Common myeloid progenitor, CD34-positive (primary cell): ENCODE measurements at regions not wholly inside any gene's neighbourhood (a gene's known extent, or its start where the extent isn't known, plus 50 kb on each side); places are given as distances from the start of the nearest gene placed in this dataset.

ENCODE experiments used
- CTCF ChIA-PET: fragments of 350-600 bp; sonication (Branson Sonifier 250); formaldehyde crosslinking; loops from one replicate; lab custom pipeline; 2021; ENCODE audit warnings: antibody characterized with exemption; lab: Charles Lee
- POLR2A ChIA-PET: fragments of 350-600 bp; sonication (Branson Sonifier 250); formaldehyde crosslinking; loops from one replicate; lab custom pipeline; 2021; ENCODE audit warnings: antibody characterized with exemption; lab: Charles Lee
- DNase-seq, 3 donors: peaks; one replicate each; pipeline versions ENCODE4 v3.0.0 to v3.0.0-alpha.2; 2013
- H3K27ac ChIP-seq, 2 experiments: 1 replicate in 1 of 2; 2 replicates in 1 of 2; pipeline ENCODE4 v1.7.0; 2013; ENCODE audit warnings: inconsistent platforms in 2 of 2, low read length in 2 of 2, mild to moderate bottlenecking in 2 of 2, low read depth in 1 of 2, moderate library complexity in 1 of 2; ENCODE audit not compliant: severe bottlenecking in 2 of 2, insufficient read depth in 1 of 2, poor library complexity in 1 of 2
- H3K27me3 ChIP-seq, 5 experiments: replicated peaks in 2 of 5; 1 replicate in 3 of 5; 2 replicates in 2 of 5; pipeline versions ENCODE4 v1.6.1 to v1.7.0; 2013; ENCODE audit warnings: low read length in 4 of 5, mild to moderate bottlenecking in 2 of 5, moderate library complexity in 2 of 5, inconsistent platforms in 1 of 5; ENCODE audit not compliant: insufficient read depth in 5 of 5, control insufficient read depth in 4 of 5
- H3K36me3 ChIP-seq, 4 experiments: 1 replicate in 2 of 4; 2 replicates in 2 of 4; pipeline versions ENCODE4 v1.6.1 to v1.7.0; 2013; ENCODE audit warnings: low read length in 3 of 4, control low read depth in 1 of 4, mild to moderate bottlenecking in 1 of 4; ENCODE audit not compliant: control insufficient read depth in 4 of 4, insufficient read depth in 4 of 4
- H3K4me1 ChIP-seq, 4 experiments: 1 replicate in 3 of 4; 2 replicates in 1 of 4; pipeline versions ENCODE4 v1.6.1 to v1.7.1; 2013; ENCODE audit warnings: low read length in 3 of 4, mild to moderate bottlenecking in 3 of 4, control low read depth in 1 of 4, inconsistent platforms in 1 of 4, moderate library complexity in 1 of 4; ENCODE audit not compliant: control insufficient read depth in 4 of 4, insufficient read depth in 4 of 4; ENCODE audit errors: control extremely low read depth in 1 of 4
- H3K4me3 ChIP-seq, 7 experiments: 1 replicate in 4 of 7; 2 replicates in 3 of 7; pipeline versions ENCODE4 v1.5.1 to v1.7.0; 2013; ENCODE audit warnings: mild to moderate bottlenecking in 7 of 7, low read length in 6 of 7, moderate library complexity in 6 of 7, inconsistent platforms in 2 of 7, low read depth in 2 of 7, control low read depth in 1 of 7; ENCODE audit not compliant: insufficient read depth in 4 of 7, control insufficient read depth in 1 of 7; ENCODE audit errors: extremely low read depth in 1 of 7
- H3K9me3 ChIP-seq, 5 experiments: 1 replicate in 4 of 5; 2 replicates in 1 of 5; pipeline versions ENCODE4 v1.6.1 to v1.7.1; 2013; ENCODE audit warnings: low read length in 4 of 5, mild to moderate bottlenecking in 2 of 5, inconsistent platforms in 1 of 5, low read depth in 1 of 5, moderate library complexity in 1 of 5; ENCODE audit not compliant: control insufficient read depth in 4 of 5, insufficient read depth in 2 of 5; ENCODE audit errors: control extremely low read depth in 1 of 5
- WGBS: methylation state at CpG from one replicate; pipeline ENCODE4 v1.1.5; 2013; ENCODE audit not compliant: insufficient coverage; 5-methylcytosine and 5-hydroxymethylcytosine counted together

DNA sequence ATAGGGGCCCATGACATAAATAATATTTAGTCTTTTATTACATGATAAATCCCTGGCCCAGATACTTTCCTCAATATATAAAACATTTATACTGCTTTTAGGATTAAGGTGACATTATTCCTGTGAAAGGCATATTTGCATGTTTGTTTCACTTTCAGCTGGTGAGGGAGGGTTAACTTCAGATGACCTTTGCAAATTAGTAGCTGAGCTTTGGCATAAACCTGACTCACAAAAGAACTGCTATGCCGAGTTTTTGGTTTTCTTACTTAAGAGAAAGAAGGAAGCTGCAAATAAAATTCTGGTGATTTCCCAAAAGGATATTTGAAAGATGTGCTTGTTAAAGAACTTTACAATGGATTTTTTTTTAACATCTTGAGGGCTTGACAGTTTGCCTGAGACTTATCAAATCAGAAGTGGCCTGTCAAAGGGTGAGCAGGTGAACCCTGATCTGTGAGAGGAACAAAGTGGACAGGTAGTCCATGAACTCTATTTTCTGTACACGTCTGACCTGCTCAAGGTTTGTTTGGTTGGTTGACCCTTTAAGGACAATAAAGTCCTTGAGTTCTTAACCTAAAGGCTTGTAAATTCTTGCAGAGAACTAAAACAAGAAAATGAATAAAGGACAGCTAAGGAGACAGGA lies 93.5 kb downstream of the FAM124B start:
- DNase-seq, result peak in 2 of 3 donors; percentile 2 to 6
- WGBS, result 75% methylated on average over 2 of the region's 2 CpGs
- POLR2A ChIA-PET, result no interaction called here

DNA sequence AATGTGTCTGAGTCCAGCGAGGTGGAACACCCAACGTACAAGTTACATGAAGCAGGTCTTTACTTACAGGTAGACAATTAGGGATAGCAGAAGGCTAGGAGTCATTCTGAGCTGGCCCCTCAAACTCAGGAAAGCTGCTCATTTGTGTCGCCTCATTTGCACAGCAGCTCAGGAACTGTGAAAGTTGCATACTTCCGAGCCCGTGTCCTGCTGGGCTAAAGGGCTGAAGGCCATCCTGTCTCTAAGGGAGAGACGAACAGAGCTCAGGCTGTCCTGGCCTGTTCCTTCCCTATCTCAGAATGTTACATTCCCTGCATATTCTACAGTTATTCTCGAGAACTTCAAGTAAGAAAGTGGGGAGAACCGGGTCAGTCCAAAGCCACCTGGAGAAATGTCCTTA lies 99.0 kb downstream of the FAM124B start:
- 95% methylated on average over 7 of the region's 8 CpGs for WGBS
- ChIA-PET POLR2A (no interaction called here), CTCF (no interaction called here)
- no peaks in the 10 kb centered on the region for H3K9me3 ChIP-seq
- H3K27ac ChIP-seq, result no peak overlapping the region
- H3K27me3 ChIP-seq, result no peaks in the 10 kb centered on the region
- H3K4me1 ChIP-seq, result no peaks in the 10 kb centered on the region
- H3K36me3 ChIP-seq, result no peaks in the 10 kb centered on the region
- no peak for DNase-seq
- no peak overlapping the region for H3K4me3 ChIP-seq

More for the DNA sequence above, 93.5 kb downstream of the FAM124B start:
- Histone ChIP-seq H3K4me1 (no peaks in the 10 kb centered on the region), H3K36me3 (no peaks in the 10 kb centered on the region), H3K27me3 (peaks cover 0 to 8% (median 3%) of the 10 kb centered on the region in 5 experiments), H3K9me3 (no peaks in the 10 kb centered on the region), H3K27ac (no peak overlapping the region), H3K4me3 (no peak overlapping the region)
- CTCF ChIA-PET, result interaction anchor here (0.9 kb wide), 1 partner anchor 15 kb away, joined by 3 read pairs; no protein-coding TSS in a partner anchor

DNA sequence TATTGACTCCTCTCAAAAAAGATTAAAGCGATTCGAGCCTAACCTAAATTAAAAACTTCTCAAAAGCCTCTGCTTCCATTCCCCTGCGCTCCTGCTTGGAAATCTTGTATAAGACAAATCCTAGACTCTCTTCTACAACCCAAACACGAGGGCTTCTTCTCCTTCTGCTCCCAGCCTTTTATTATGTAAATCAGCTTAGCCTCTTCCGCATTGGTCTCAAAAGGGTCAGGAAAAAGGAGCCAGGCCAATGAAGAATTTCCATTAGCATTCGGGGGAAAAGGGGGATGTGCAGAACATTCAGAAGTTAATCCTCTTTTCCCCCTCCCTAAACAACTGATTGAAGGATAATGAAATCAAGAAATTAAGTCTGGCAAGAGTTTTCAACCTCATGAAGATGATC lies 107.9 kb downstream of the FAM124B start:
- ChIA-PET CTCF (no interaction called here), POLR2A (no interaction called here)
- Histone ChIP-seq H3K9me3 (peaks cover 0 to 2% (median 0%) of the 10 kb centered on the region in 5 experiments), H3K27me3 (peaks cover 0 to 2% (median 0%) of the 10 kb centered on the region in 5 experiments), H3K4me3 (no peak overlapping the region), H3K27ac (no peak overlapping the region), H3K36me3 (no peaks in the 10 kb centered on the region), H3K4me1 (no peaks in the 10 kb centered on the region)
- 100% methylated on average over 3 of the region's 6 CpGs for WGBS
- DNase-seq, result no peak

- H3K4me1 ChIP-seq, result no peaks in the 10 kb centered on the region
- H3K36me3 ChIP-seq, result no peaks in the 10 kb centered on the region
- no peak overlapping the region for H3K4me3 ChIP-seq
- no peak for DNase-seq
- 100% methylated on average over 2 of the region's 2 CpGs for WGBS
- H3K27ac ChIP-seq, result no peak overlapping the region
- peaks cover 0 to 5% (median 2%) of the 10 kb centered on the region in 5 experiments for H3K27me3 ChIP-seq
- no peaks in the 10 kb centered on the region for H3K9me3 ChIP-seq
- CTCF ChIA-PET, result interaction anchor here (8.1 to 8.4 kb wide), 2 partner anchors 295 to 319 kb away, joined by 136 to 144 read pairs; no protein-coding TSS in a partner anchor
- POLR2A ChIA-PET, result no interaction called here
These were observed 114.4 kb downstream of the FAM124B start for GRCh38 chr2:224287531-224287930.

- Histone ChIP-seq H3K4me3 (no peak overlapping the region), H3K9me3 (no peaks in the 10 kb centered on the region), H3K36me3 (no peaks in the 10 kb centered on the region), H3K27me3 (peaks cover 0 to 5% (median 2%) of the 10 kb centered on the region in 5 experiments), H3K27ac (no peak overlapping the region), H3K4me1 (no peaks in the 10 kb centered on the region)
- ChIA-PET POLR2A (no interaction called here), CTCF (interaction anchor here (0.9 to 8.4 kb wide), 5 partner anchors 47 to 318 kb away, joined by 3 to 144 read pairs (median 4); no protein-coding TSS in a partner anchor)
- peak; percentile 15 to 54 (median 53) for DNase-seq
- WGBS, result no CpG with 5 or more reads among the region's 2 CpGs
These were observed 115.0 kb downstream of the FAM124B start for GRCh38 chr2:224286923-224287322.

- H3K9me3 ChIP-seq, result no peaks in the 10 kb centered on the region
- H3K4me3 ChIP-seq, result no peak overlapping the region
- no peak overlapping the region for H3K27ac ChIP-seq
- peaks cover 0 to 5% (median 0%) of the 10 kb centered on the region in 5 experiments for H3K27me3 ChIP-seq
- H3K36me3 ChIP-seq, result no peaks in the 10 kb centered on the region
- H3K4me1 ChIP-seq, result no peaks in the 10 kb centered on the region
- POLR2A ChIA-PET, result interaction anchor here (1.0 kb wide), 1 partner anchor 313 kb away, joined by 3 read pairs; no protein-coding TSS in a partner anchor
- CTCF ChIA-PET, result interaction anchor here (0.7 to 8.4 kb wide), 16 partner anchors 9 to 322 kb away, joined by 3 to 144 read pairs (median 4); partner anchors contain the start of gene SERPINE2
- peak; percentile 27 to 55 (median 31) for DNase-seq
- no CpG with 5 or more reads among the region's 1 CpG for WGBS
These were observed 117.6 kb downstream of the FAM124B start for GRCh38 chr2:224284134-224284946.
